Upper lobe of left lung (tissue), 4 donors: ENCODE measurements at regions not wholly inside any gene's neighbourhood (a gene's known extent, or its start where the extent isn't known, plus 50 kb on each side); places are given as distances from the start of the nearest gene placed in this dataset.

Experiments
- CTCF ChIP-seq, 6 experiments: fragments of 450-650 bp in 4 of 6; fragments of 200-600 bp in 2 of 6; sonication (generic) in 2 of 6; IDR thresholded peaks; one replicate each; pipeline ENCODE4 v1.5.1; 2016 to 2019; ENCODE audit warnings: antibody characterized with exemption in 6 of 6
- POLR2A ChIP-seq, 4 donors: fragments of 450-650 bp; IDR thresholded peaks; one replicate each; pipeline ENCODE4 v1.5.1; 2016 to 2017; ENCODE audit warnings: antibody characterized with exemption in 4 of 4, mild to moderate bottlenecking in 2 of 4
- POLR2AphosphoS5 ChIP-seq, 2 donors: sonication (generic); formaldehyde crosslinking; IDR thresholded peaks; one replicate each; pipeline ENCODE4 v1.5.1; 2017; ENCODE audit warnings: antibody characterized with exemption in 2 of 2

DNA sequence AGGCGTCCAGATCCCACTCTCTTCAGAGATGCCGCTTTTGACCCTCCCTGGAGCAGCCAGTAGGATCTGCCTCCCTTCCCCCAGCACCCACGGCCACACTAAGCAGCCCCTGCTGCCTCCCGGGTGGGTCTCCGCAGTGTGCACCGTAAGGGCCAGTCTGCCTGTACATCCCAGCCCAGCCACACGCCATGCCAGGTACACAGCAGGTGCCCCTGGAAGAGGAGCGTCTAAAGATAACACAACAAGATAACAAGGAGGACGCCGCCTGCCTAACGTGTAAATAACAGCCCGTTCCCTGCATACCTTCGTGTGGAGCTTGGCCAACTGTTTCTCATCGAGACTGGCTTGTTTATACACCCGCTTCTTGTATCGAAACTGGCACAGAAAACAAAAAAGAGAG is 139.4 kb downstream of the SHANK2 start:
- TF ChIP-seq POLR2A (IDR thresholded peaks at IDR 0.05) (no peak), CTCF (IDR thresholded peaks at IDR 0.05) (no peak), POLR2AphosphoS5 (IDR thresholded peaks at IDR 0.05) (no peak)
